NT2/D1 (cell line): ENCODE measurements at regions not wholly inside any gene's neighbourhood (a gene's known extent, or its start where the extent isn't known, plus 50 kb on each side); places are given as distances from the start of the nearest gene placed in this dataset.

Experiments used
- DNase-seq: peaks from one replicate; pipeline ENCODE4 v3.0.0-alpha.2; 2011; ENCODE audit warnings: low read depth, low spot score
- H3K27me3 ChIP-seq: 2 replicates; pipeline ENCODE4 v1.6.0; 2011; ENCODE audit warnings: mild to moderate bottlenecking; ENCODE audit not compliant: insufficient read length, insufficient read depth
- H3K36me3 ChIP-seq: 2 replicates; pipeline ENCODE4 v1.6.1; 2011; ENCODE audit warnings: mild to moderate bottlenecking, low read length, mixed read lengths; ENCODE audit not compliant: insufficient read depth, insufficient read length
- H3K4me1 ChIP-seq: 2 replicates; pipeline ENCODE4 v1.5.1; 2011; ENCODE audit not compliant: insufficient read depth, insufficient read length
- H3K4me3 ChIP-seq: 2 replicates; pipeline ENCODE4 v1.5.1; 2011; ENCODE audit warnings: low read depth; ENCODE audit not compliant: insufficient read length
- H3K9ac ChIP-seq: 2 replicates; pipeline ENCODE4 v1.6.0; 2011; ENCODE audit warnings: low read depth; ENCODE audit not compliant: insufficient read length
- H3K9me3 ChIP-seq: 2 replicates; pipeline ENCODE4 v1.5.1; 2011; ENCODE audit warnings: mild to moderate bottlenecking, low read length; ENCODE audit not compliant: insufficient read depth
- SUZ12 ChIP-seq: IDR thresholded peaks from 2 replicates; pipeline ENCODE4 v1.6.1; 2011; ENCODE audit not compliant: insufficient read length, insufficient read depth; ENCODE audit errors: extremely low read depth
- YY1 ChIP-seq: IDR thresholded peaks from 2 replicates; pipeline ENCODE4 v1.6.1; 2011; ENCODE audit not compliant: insufficient read length, insufficient read depth
- ZNF274 ChIP-seq: IDR thresholded peaks from 2 replicates; pipeline ENCODE4 v1.6.1; 2011; ENCODE audit warnings: mild to moderate bottlenecking, low read depth, low read length

DNA sequence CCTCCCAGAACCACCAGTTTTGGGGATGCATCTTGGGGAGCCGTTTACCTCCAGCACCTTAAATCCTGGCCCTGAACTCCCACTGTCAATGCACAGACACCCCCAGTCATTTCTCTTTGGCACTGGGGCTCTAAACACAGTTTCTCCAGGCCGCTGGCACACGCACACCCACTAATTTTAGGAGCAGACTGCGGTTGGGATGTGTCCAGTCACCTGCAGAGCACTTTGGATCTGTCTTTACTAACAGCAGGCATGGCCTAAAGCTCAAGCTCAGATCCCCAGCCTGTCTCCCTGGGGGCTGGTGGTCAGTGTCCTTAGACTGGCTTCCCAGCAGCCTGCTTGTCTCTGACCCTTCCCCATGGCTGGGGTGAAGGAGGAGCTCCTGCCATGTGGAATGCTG, 49.9 kb downstream of the SYNE3 start:
- H3K4me3 ChIP-seq: no peak overlapping the region
- no peak for DNase-seq
- no peaks in the 10 kb centered on the region for H3K36me3 ChIP-seq
- no peak for TF ChIP-seq SUZ12
- no peak for TF ChIP-seq YY1
- no peak for TF ChIP-seq ZNF274
- peaks cover 5% of the 10 kb centered on the region for H3K27me3 ChIP-seq
- no peak overlapping the region for H3K9ac ChIP-seq
- H3K4me1 ChIP-seq: peaks cover 4% of the 10 kb centered on the region
- no peaks in the 10 kb centered on the region for H3K9me3 ChIP-seq

DNA sequence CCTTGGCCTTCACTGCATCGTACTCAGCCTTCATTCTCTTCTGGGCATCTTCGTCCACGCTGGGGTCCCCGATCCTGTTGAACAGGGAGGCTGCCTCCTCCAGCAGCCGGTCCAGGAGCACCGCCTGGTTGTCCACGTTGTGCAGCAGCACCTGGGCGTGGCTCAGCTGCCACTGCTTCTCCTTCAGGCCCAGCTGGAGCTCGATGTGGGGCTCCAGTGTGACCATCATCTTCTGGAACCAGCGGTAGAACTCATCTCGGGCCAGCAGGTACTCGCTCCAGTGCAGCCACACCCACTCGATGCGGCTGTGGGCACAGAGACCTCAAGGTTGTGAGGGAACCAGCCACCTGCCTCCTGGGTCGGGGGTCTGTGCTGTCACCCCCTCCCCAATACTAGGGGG, 50.5 kb downstream of the SYNE3 start:
- no peaks in the 10 kb centered on the region for H3K36me3 ChIP-seq
- peaks cover 5% of the 10 kb centered on the region for H3K27me3 ChIP-seq
- no peaks in the 10 kb centered on the region for H3K9me3 ChIP-seq
- TF ChIP-seq ZNF274: no peak
- TF ChIP-seq SUZ12: no peak
- no peak for TF ChIP-seq YY1
- DNase-seq: no peak
- H3K4me3 ChIP-seq: no peak overlapping the region
- H3K9ac ChIP-seq: no peak overlapping the region
- H3K4me1 ChIP-seq: peaks cover 4% of the 10 kb centered on the region

DNA sequence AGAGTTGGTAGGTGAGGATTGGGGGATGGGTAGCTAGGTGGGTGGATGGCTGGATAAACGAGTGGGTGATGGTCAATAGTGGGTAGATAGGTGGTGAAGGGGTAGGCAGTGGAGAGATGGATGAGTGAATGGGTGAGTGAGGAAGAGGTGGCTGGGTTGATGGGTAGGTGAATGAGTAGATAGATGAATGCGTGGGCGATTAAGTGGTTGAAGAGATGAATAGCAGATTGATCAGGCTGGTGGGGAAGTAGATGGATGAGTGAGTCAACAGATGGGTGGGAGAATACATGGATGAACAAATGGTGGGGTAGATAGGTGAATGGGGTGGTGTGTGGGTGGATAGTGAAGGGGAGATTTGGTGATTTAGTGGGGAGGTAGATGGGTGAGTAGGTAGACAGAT, 51.1 kb downstream of the SYNE3 start:
- Histone ChIP-seq H3K9me3 (no peaks in the 10 kb centered on the region), H3K4me3 (no peak overlapping the region), H3K9ac (no peak overlapping the region), H3K4me1 (peaks cover 4% of the 10 kb centered on the region), H3K27me3 (peaks cover 5% of the 10 kb centered on the region), H3K36me3 (no peaks in the 10 kb centered on the region)
- TF ChIP-seq ZNF274: no peak
- TF ChIP-seq SUZ12: no peak
- TF ChIP-seq YY1: no peak
- DNase-seq: no peak

DNA sequence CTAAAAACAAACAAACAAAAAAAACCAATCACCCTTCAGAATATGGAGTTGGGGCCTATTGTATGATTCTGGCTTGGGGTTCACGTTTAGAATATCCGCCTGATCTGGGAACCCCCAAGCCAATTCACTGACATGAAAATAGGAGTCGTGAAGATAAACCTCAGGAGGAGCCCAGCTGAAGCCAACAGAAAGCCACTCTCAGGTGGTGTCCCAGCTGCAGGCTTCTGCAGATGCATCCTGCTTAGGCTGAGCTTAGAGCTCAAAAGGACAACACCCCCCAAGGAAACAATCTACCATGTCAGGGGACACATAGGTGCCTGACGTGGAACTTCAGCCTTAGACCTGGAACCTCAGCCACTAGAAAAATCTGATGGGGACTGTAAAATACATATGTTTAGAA, 51.9 kb downstream of the SYNE3 start:
- TF ChIP-seq YY1 (no peak), SUZ12 (no peak)
- no peak overlapping the region for H3K9ac ChIP-seq

DNA sequence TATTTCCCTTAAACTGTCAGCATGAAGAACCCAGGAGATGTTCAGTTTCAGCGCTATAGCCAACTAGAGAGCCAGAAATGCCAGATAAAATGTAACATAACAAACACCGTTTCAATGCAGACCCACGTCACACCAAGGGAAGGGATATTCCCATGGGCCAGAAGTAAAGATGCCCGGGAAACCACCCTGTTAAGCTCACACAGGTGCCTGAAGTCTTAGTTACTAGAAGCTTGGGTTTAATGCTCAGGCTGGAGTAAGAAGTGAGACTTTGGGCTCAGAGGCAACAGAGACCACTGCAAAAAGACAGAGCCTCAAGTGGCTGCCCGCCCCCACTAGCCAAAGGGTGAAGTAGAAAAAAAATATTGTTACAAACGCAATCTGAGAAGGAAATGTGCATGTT, 52.3 kb downstream of the SYNE3 start:
- DNase-seq: no peak
- peaks cover 5% of the 10 kb centered on the region for H3K27me3 ChIP-seq
- H3K9ac ChIP-seq: no peak overlapping the region
- TF ChIP-seq SUZ12 (no peak), YY1 (no peak), ZNF274 (no peak)
- no peaks in the 10 kb centered on the region for H3K36me3 ChIP-seq
- H3K4me3 ChIP-seq: no peak overlapping the region
- no peaks in the 10 kb centered on the region for H3K9me3 ChIP-seq
- H3K4me1 ChIP-seq: peaks cover 4% of the 10 kb centered on the region

More for the DNA sequence above, 51.9 kb downstream of the SYNE3 start:
- H3K36me3 ChIP-seq: no peaks in the 10 kb centered on the region
- H3K4me1 ChIP-seq: peaks cover 4% of the 10 kb centered on the region
- no peaks in the 10 kb centered on the region for H3K9me3 ChIP-seq
- H3K27me3 ChIP-seq: peaks cover 5% of the 10 kb centered on the region
- DNase-seq: no peak
- no peak overlapping the region for H3K4me3 ChIP-seq

DNA sequence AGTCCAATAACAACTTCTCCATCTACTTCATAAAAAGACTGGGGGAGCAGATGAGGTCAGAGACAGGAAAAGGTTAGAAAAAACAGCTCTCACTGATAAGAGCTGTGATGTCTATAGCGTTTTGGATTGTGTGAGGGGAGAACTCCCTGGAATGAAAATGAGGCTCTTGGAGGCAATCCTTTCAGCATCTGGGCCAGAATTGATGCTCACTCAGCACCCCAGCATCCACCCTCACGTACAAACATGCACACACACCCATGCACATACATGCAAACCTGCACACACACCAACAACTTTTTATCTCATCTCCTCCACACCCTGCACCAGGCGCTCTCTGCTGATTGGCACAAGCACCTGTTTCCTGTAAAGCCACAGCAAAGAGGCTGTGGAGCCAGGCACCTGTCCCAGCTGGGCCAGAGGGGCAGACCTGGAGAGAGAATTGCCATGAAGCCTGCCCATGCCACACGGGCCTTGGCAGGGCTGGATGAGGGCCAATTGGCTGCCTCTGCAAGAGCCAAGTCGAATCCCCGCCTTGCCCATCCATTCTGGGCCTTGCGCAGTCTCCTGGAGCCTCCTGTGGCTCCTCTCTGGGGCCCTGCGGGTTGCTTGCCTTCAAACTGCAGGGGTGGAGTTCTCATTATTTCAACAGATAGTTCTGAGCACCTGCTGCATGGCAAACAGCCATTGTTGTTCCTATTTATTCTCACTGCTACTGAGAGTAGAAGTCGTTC, 53.1 kb downstream of the SYNE3 start:
- no peak overlapping the region for H3K9ac ChIP-seq
- TF ChIP-seq YY1 (no peak), ZNF274 (no peak), SUZ12 (no peak)
- H3K27me3 ChIP-seq: peaks cover 5% of the 10 kb centered on the region
- DNase-seq: no peak
- H3K4me1 ChIP-seq: peaks cover 4% of the 10 kb centered on the region
- H3K36me3 ChIP-seq: no peaks in the 10 kb centered on the region
- H3K4me3 ChIP-seq: no peak overlapping the region
- H3K9me3 ChIP-seq: no peaks in the 10 kb centered on the region

DNA sequence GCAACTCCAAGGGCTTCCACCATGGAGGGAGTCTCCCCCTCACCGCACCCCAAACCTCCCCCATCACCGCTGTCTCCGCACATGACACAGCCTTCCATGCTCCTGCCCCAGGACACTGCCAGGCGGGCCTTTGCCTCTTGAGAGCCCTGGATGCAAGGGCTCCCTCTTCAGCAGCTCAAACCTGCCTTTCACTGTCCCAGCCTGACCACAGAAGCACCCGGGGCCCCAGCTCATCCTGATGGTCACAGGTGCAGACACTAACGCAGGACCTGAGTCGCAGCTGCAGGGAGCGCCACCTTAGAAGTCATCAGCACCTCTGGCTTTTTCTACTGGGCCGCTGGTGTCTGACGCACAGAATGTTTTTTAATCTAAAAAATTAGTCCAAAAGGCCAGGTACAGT, 54.0 kb downstream of the SYNE3 start:
- Histone ChIP-seq H3K9ac (no peak overlapping the region), H3K9me3 (no peaks in the 10 kb centered on the region), H3K4me3 (no peak overlapping the region), H3K27me3 (peaks cover 5% of the 10 kb centered on the region), H3K4me1 (peaks cover 4% of the 10 kb centered on the region), H3K36me3 (no peaks in the 10 kb centered on the region)
- TF ChIP-seq SUZ12 (no peak), ZNF274 (no peak), YY1 (no peak)
- no peak for DNase-seq
